ENCODE measurements at regions not wholly inside any gene's neighbourhood (a gene's known extent, or its start where the extent isn't known, plus 50 kb on each side); places are given as distances from the start of the nearest gene placed in this dataset.

DNA sequence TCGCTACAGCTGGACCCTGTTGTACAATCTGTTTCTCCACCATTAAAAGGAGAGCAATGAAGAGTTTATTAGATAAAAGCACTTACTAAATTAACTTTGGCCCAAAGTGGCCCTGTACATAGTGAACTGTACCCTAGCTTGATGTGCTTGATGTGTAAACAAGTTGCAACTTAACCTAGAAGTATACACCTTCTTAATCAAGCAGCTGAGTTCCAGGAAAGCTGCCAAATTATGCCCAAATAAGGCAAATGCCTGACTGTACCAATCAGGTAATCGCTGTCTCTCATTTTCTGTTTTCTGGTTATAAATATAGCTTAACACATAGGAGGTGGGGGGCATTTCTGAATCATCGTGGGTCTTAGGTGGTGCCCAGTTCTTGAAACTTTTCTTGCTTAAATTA, 704.8 kb upstream of the CBLB start:
- in situ Hi-C loops (cut with MboI; ENCODE audit: low sequenced_read_pairs in 4 of 4) (no loop called here), intact Hi-C loops (cut with DNase I; ENCODE audit: low total_unique reads) (no loop called here)
- DNase-seq (no peak), ATAC-seq (no peak)
- H3K36me3 ChIP-seq: no peaks in the 10 kb centered on the region
- no peaks in the 10 kb centered on the region for H3K9me3 ChIP-seq
- no peaks in the 10 kb centered on the region for H3K27me3 ChIP-seq
- H3K4me1 ChIP-seq: no peaks in the 10 kb centered on the region
- H3K4me3 ChIP-seq: no peak overlapping the region
- no peak overlapping the region for H3K27ac ChIP-seq
- no peak for TF ChIP-seq POLR2A (IDR thresholded peaks at IDR 0.05)

DNA sequence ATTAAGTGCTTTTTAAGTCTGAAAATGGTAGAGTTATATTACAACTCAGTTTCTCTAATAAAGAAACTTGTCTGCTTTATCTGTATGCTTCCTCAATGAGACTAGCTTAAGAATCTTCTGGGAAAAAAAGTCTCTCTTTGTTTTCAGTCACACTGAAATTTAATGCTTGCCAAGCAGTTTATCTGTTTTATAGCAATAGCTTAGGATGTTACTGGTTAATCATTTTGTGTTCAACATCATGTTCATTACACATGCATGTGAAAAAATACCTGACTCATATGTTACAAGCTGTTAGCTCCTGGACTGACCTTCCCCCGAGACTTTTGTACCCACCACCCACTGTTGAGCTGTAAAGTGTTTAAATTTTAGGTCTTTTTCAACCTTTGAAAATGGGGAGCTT, 706.2 kb upstream of the CBLB start:
- in situ Hi-C loops (cut with MboI; ENCODE audit: low sequenced_read_pairs in 4 of 4): no loop called here
- no peak for ATAC-seq
- TF ChIP-seq, protein P1, sequence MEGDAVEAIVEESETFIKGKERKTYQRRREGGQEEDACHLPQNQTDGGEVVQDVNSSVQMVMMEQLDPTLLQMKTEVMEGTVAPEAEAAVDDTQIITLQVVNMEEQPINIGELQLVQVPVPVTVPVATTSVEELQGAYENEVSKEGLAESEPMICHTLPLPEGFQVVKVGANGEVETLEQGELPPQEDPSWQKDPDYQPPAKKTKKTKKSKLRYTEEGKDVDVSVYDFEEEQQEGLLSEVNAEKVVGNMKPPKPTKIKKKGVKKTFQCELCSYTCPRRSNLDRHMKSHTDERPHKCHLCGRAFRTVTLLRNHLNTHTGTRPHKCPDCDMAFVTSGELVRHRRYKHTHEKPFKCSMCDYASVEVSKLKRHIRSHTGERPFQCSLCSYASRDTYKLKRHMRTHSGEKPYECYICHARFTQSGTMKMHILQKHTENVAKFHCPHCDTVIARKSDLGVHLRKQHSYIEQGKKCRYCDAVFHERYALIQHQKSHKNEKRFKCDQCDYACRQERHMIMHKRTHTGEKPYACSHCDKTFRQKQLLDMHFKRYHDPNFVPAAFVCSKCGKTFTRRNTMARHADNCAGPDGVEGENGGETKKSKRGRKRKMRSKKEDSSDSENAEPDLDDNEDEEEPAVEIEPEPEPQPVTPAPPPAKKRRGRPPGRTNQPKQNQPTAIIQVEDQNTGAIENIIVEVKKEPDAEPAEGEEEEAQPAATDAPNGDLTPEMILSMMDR (IDR thresholded peaks at IDR 0.05 in 4 of 5, conservative IDR thresholded peaks at IDR 0.05 in 1 of 5): no peak
- no peak for TF ChIP-seq POLR2A (IDR thresholded peaks at IDR 0.05)
- intact Hi-C loops (cut with DNase I; ENCODE audit: low total_unique reads): no loop called here
- no peaks in the 10 kb centered on the region for H3K4me1 ChIP-seq
- no peaks in the 10 kb centered on the region for H3K36me3 ChIP-seq
- H3K27me3 ChIP-seq: no peaks in the 10 kb centered on the region
- no peak overlapping the region for H3K4me3 ChIP-seq
- H3K27ac ChIP-seq: no peak overlapping the region
- no peaks in the 10 kb centered on the region for H3K9me3 ChIP-seq
- no peak for DNase-seq

DNA sequence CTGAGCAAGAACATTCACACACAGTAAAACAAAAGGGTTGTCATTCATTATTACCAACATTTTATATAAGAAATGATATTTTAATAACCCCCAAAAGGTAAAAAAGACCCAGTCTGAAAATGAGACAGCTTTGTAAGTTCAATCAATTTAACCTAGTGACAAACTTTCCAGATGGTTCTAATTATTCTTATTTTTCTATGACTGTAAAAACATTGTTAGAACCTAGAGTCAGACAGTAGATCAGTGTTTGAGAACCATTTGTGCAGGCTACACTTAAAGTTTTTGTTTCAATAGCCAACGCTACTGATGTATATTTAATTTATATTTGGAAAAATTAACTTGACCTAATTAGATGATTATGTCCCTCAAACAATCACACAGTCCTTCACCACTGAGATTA, 708.4 kb upstream of the CBLB start:
- no peak for DNase-seq
- intact Hi-C loops (cut with DNase I; ENCODE audit: low total_unique reads) (no loop called here), in situ Hi-C loops (cut with MboI; ENCODE audit: low sequenced_read_pairs in 4 of 4) (no loop called here)
- H3K4me3 ChIP-seq: no peak overlapping the region
- no peak for ATAC-seq
- no peak overlapping the region for H3K27ac ChIP-seq
- H3K27me3 ChIP-seq: no peaks in the 10 kb centered on the region
- TF ChIP-seq, protein P1 (IDR thresholded peaks at IDR 0.05 in 4 of 5, conservative IDR thresholded peaks at IDR 0.05 in 1 of 5): no peak
- no peak for TF ChIP-seq POLR2A (IDR thresholded peaks at IDR 0.05)
- no peaks in the 10 kb centered on the region for H3K9me3 ChIP-seq
- H3K36me3 ChIP-seq: no peaks in the 10 kb centered on the region
- H3K4me1 ChIP-seq: no peaks in the 10 kb centered on the region

DNA sequence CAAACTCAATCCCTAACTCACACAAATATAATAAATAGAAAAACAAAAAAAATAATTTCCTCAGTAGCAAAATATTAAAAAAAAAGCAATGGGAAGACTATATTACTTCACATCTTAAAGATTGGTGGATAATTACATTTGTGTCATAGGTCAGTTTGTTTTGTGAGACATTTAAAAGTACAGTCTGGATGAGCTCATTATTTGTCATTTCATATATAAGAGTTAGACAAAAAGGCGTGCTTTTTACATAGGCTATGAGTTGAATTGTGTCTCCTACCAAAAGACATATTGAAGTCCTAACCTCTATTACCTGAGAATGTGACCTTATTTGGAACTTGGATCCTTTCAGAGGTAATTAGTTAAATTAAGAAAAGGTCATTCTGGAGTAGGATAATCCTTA, 710.1 kb upstream of the CBLB start:
- ATAC-seq (no peak), DNase-seq (no peak)
- Histone ChIP-seq H3K9me3 (no peaks in the 10 kb centered on the region), H3K4me1 (no peaks in the 10 kb centered on the region), H3K4me3 (no peak overlapping the region), H3K27ac (no peak overlapping the region), H3K36me3 (no peaks in the 10 kb centered on the region), H3K27me3 (no peaks in the 10 kb centered on the region)
- intact Hi-C loops (cut with DNase I; ENCODE audit: low total_unique reads): no loop called here
- no peak for TF ChIP-seq POLR2A (IDR thresholded peaks at IDR 0.05)
- TF ChIP-seq, protein P1 (IDR thresholded peaks at IDR 0.05 in 4 of 5, conservative IDR thresholded peaks at IDR 0.05 in 1 of 5): no peak
- in situ Hi-C loops (cut with MboI; ENCODE audit: low sequenced_read_pairs in 4 of 4): no loop called here

DNA sequence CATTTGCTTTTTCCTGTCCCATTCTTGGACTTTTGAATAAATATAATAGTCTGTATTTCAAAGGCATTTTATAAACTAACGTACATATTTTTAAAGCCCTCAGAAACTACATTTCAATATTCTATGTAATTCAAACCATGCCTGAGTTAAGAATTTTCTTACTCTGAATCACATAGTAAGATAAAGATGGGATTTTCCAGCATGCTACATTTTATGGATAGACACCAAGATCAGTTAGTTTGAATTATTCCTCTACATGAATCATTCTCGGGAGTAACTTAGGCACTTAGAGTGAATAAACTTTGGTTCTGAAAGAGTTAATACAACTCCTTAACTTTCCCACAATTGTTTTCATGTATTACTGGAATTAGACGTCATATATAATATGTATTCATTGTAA, 713.3 kb upstream of the CBLB start:
- intact Hi-C loops (cut with DNase I; ENCODE audit: low total_unique reads): no loop called here
- Histone ChIP-seq H3K36me3 (no peaks in the 10 kb centered on the region), H3K9me3 (no peaks in the 10 kb centered on the region), H3K27me3 (no peaks in the 10 kb centered on the region), H3K4me1 (no peaks in the 10 kb centered on the region), H3K4me3 (no peak overlapping the region), H3K27ac (no peak overlapping the region)
- in situ Hi-C loops (cut with MboI; ENCODE audit: low sequenced_read_pairs in 4 of 4): no loop called here
- TF ChIP-seq, protein P1 (IDR thresholded peaks at IDR 0.05 in 4 of 5, conservative IDR thresholded peaks at IDR 0.05 in 1 of 5): no peak
- TF ChIP-seq POLR2A (IDR thresholded peaks at IDR 0.05): no peak
- ATAC-seq: no peak
- no peak for DNase-seq
